ENCODE measurements at regions not wholly inside any gene's neighbourhood (a gene's known extent, or its start where the extent isn't known, plus 50 kb on each side); places are given as distances from the start of the nearest gene placed in this dataset.

GRCh38 chr18:78327643-78328042 is 652.0 kb upstream of the SALL3 start:
- TF ChIP-seq, protein P1, sequence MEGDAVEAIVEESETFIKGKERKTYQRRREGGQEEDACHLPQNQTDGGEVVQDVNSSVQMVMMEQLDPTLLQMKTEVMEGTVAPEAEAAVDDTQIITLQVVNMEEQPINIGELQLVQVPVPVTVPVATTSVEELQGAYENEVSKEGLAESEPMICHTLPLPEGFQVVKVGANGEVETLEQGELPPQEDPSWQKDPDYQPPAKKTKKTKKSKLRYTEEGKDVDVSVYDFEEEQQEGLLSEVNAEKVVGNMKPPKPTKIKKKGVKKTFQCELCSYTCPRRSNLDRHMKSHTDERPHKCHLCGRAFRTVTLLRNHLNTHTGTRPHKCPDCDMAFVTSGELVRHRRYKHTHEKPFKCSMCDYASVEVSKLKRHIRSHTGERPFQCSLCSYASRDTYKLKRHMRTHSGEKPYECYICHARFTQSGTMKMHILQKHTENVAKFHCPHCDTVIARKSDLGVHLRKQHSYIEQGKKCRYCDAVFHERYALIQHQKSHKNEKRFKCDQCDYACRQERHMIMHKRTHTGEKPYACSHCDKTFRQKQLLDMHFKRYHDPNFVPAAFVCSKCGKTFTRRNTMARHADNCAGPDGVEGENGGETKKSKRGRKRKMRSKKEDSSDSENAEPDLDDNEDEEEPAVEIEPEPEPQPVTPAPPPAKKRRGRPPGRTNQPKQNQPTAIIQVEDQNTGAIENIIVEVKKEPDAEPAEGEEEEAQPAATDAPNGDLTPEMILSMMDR (conservative IDR thresholded peaks at IDR 0.05) = no peak
- no peak overlapping the region for H3K27ac Mint-ChIP-seq (ENCODE audit: unreplicated experiment)
- peaks cover 2% of the 10 kb centered on the region for H3K9me3 Mint-ChIP-seq

DNA sequence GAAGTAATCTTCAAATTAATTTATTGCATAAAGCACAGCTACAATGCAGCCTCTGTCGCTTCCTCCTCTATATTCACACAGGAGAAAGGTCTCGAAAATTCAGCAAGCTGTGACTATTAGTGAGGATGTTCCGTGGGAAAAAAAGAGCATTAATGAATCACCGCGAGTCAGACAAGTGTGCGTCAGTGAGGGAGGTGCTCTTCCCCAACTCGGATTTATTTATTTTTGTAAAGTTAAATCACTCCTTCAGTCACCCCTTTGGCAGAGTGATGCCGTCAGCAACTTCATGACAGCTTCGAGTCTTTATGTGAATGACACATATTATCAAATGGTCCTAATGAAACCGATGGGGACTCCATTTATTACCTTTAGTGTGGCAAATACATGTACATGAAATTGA is 648.9 kb upstream of the SALL3 start:
- Mint-ChIP-seq H3K36me3 (ENCODE audit: low read depth) (no peaks in the 10 kb centered on the region), H3K9me3 (peaks cover 2% of the 10 kb centered on the region), H3K27ac (ENCODE audit: unreplicated experiment) (no peak overlapping the region), H3K4me1 (no peaks in the 10 kb centered on the region), H3K4me3 (no peak overlapping the region), H3K27me3 (ENCODE audit: low read depth) (no peaks in the 10 kb centered on the region)
- DNase-seq (ENCODE audit: low read depth, low spot score) = no peak
- TF ChIP-seq, protein P1 (conservative IDR thresholded peaks at IDR 0.05) = no peak

More at GRCh38 chr18:78327643-78328042, 652.0 kb upstream of the SALL3 start:
- no peaks in the 10 kb centered on the region for H3K27me3 Mint-ChIP-seq (ENCODE audit: low read depth)
- no peak overlapping the region for H3K4me3 Mint-ChIP-seq
- H3K4me1 Mint-ChIP-seq = no peaks in the 10 kb centered on the region
- no peak for DNase-seq (ENCODE audit: low read depth, low spot score)
- H3K36me3 Mint-ChIP-seq (ENCODE audit: low read depth) = no peaks in the 10 kb centered on the region

- DNase-seq (ENCODE audit: low read depth, low spot score) = no peak
- no peaks in the 10 kb centered on the region for H3K27me3 Mint-ChIP-seq (ENCODE audit: low read depth)
- H3K4me1 Mint-ChIP-seq = no peaks in the 10 kb centered on the region
- H3K27ac Mint-ChIP-seq (ENCODE audit: unreplicated experiment) = no peak overlapping the region
- H3K9me3 Mint-ChIP-seq = peaks cover 3% of the 10 kb centered on the region
- H3K4me3 Mint-ChIP-seq = no peak overlapping the region
- H3K36me3 Mint-ChIP-seq (ENCODE audit: low read depth) = no peaks in the 10 kb centered on the region
- TF ChIP-seq, protein P1 (conservative IDR thresholded peaks at IDR 0.05) = no peak
Measured at GRCh38 chr18:78352910-78353309, 626.7 kb upstream of the SALL3 start.

DNA sequence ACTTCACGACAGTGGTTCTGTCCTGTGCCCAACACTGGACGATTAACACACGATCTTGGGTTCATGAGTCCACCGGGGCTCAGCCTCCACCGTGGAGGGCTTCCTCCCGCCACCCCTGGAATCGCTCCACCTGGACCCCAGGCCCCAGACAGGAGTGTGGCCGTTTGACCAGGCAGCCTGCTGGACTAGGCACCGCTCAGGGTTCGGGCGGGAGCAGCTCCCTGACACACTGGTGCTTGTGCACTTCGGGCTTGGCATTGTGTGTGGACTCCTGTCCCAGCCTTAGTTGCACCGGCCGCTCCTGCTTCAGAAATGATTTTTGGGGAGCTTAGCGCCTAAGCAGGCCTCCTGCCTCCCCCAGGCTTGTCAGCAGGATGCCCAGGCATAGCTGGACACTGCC is 617.4 kb upstream of the SALL3 start:
- Mint-ChIP-seq H3K27me3 (ENCODE audit: low read depth) (no peaks in the 10 kb centered on the region), H3K4me3 (no peak overlapping the region), H3K36me3 (ENCODE audit: low read depth) (no peaks in the 10 kb centered on the region), H3K9me3 (peaks cover 3% of the 10 kb centered on the region), H3K27ac (ENCODE audit: unreplicated experiment) (no peak overlapping the region), H3K4me1 (no peaks in the 10 kb centered on the region)
- TF ChIP-seq, protein P1 (conservative IDR thresholded peaks at IDR 0.05) = no peak
- DNase-seq (ENCODE audit: low read depth, low spot score) = no peak

GRCh38 chr18:78363556-78364387 is 615.8 kb upstream of the SALL3 start:
- DNase-seq (ENCODE audit: low read depth, low spot score) = no peak
- Mint-ChIP-seq H3K4me1 (no peaks in the 10 kb centered on the region), H3K9me3 (no peaks in the 10 kb centered on the region), H3K4me3 (no peak overlapping the region), H3K27me3 (ENCODE audit: low read depth) (no peaks in the 10 kb centered on the region), H3K36me3 (ENCODE audit: low read depth) (no peaks in the 10 kb centered on the region), H3K27ac (ENCODE audit: unreplicated experiment) (no peak overlapping the region)
- TF ChIP-seq, protein P1 (conservative IDR thresholded peaks at IDR 0.05) = no peak

Data from neural crest cell (in vitro differentiated cells).